Pons (tissue), 1 donor: ENCODE measurements at regions not wholly inside any gene's neighbourhood (a gene's known extent, or its start where the extent isn't known, plus 50 kb on each side); places are given as distances from the start of the nearest gene placed in this dataset.

Experiments
- DNase-seq: peaks from one replicate; pipeline ENCODE4 v3.0.0-alpha.2; 2016; ENCODE audit warnings: low spot score

- DNase-seq, result no peak
Measured at GRCh38 chr4:99712530-99712929, 54.9 kb upstream of the C4orf54 start.

GRCh38 chr4:99712099-99712498 lies 54.5 kb upstream of the C4orf54 start:
- no peak for DNase-seq

GRCh38 chr4:99711657-99712056 lies 54.0 kb upstream of the C4orf54 start:
- no peak for DNase-seq

GRCh38 chr4:99710681-99711345 lies 53.2 kb upstream of the C4orf54 start:
- DNase-seq, result no peak

GRCh38 chr4:99710020-99710419 lies 52.4 kb upstream of the C4orf54 start:
- no peak for DNase-seq

GRCh38 chr4:99708551-99708950 lies 50.9 kb upstream of the C4orf54 start:
- no peak for DNase-seq
